Chondrocyte (in vitro differentiated cells): ENCODE measurements at regions not wholly inside any gene's neighbourhood (a gene's known extent, or its start where the extent isn't known, plus 50 kb on each side); places are given as distances from the start of the nearest gene placed in this dataset.

Source experiments
- DNase-seq: peaks from one replicate; pipeline ENCODE4 v3.0.0; 2021; ENCODE audit warnings: mixed read lengths, low spot score
- H3K27ac Mint-ChIP-seq: one replicate; pipeline ENCODE4 v1.8.0; 2021; ENCODE audit warnings: mild to moderate bottlenecking, moderate library complexity, mixed read lengths; ENCODE audit not compliant: unreplicated experiment
- H3K27me3 Mint-ChIP-seq: 2 replicates; pipeline ENCODE4 v1.8.0; 2021; ENCODE audit warnings: low read depth, mixed read lengths
- H3K36me3 Mint-ChIP-seq: 2 replicates; pipeline ENCODE4 v1.8.0; 2021; ENCODE audit warnings: low read depth, mixed read lengths
- H3K4me1 Mint-ChIP-seq: 2 replicates; pipeline ENCODE4 v1.8.0; 2021; ENCODE audit warnings: low read depth, mild to moderate bottlenecking, mixed read lengths
- H3K4me3 Mint-ChIP-seq: one replicate; pipeline ENCODE4 v1.8.0; 2021; ENCODE audit warnings: mild to moderate bottlenecking, moderate library complexity, mixed read lengths; ENCODE audit not compliant: unreplicated experiment
- H3K9me3 Mint-ChIP-seq: 2 replicates; pipeline ENCODE4 v1.8.0; 2021; ENCODE audit warnings: low read depth, mixed read lengths
- TF ChIP-seq, protein P1 (sequence below): fragments of 200-600 bp; sonication (generic); IDR thresholded peaks from 2 replicates; pipeline ENCODE4 v1.5.0; 2021; ENCODE audit warnings: antibody characterized with exemption, mild to moderate bottlenecking, moderate library complexity

DNA sequence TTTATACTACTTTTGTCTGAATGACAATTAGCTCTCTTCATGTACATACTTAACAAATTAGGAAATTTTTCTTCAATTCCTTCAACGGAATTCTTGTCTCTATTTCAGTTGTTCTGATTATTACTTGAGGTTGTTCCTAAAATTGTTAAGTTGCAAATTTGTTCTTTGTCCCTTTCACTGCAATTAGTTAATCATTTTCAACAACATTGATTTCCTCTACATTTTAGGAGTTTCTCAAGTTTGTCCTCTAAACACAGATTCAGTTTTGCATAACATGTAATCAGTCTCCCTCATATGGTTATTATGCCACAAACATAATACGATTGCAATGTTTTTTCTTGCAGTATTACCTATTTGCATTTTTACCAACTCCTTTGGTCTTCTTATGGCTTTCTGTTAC is 283.5 kb downstream of the SV2B start:
- Mint-ChIP-seq H3K36me3 (no peaks in the 10 kb centered on the region), H3K9me3 (peaks cover 5% of the 10 kb centered on the region), H3K27ac (no peak overlapping the region), H3K27me3 (peaks cover 8% of the 10 kb centered on the region), H3K4me1 (no peaks in the 10 kb centered on the region), H3K4me3 (no peak overlapping the region)
- TF ChIP-seq, protein P1, sequence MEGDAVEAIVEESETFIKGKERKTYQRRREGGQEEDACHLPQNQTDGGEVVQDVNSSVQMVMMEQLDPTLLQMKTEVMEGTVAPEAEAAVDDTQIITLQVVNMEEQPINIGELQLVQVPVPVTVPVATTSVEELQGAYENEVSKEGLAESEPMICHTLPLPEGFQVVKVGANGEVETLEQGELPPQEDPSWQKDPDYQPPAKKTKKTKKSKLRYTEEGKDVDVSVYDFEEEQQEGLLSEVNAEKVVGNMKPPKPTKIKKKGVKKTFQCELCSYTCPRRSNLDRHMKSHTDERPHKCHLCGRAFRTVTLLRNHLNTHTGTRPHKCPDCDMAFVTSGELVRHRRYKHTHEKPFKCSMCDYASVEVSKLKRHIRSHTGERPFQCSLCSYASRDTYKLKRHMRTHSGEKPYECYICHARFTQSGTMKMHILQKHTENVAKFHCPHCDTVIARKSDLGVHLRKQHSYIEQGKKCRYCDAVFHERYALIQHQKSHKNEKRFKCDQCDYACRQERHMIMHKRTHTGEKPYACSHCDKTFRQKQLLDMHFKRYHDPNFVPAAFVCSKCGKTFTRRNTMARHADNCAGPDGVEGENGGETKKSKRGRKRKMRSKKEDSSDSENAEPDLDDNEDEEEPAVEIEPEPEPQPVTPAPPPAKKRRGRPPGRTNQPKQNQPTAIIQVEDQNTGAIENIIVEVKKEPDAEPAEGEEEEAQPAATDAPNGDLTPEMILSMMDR = no peak
- no peak for DNase-seq

DNA sequence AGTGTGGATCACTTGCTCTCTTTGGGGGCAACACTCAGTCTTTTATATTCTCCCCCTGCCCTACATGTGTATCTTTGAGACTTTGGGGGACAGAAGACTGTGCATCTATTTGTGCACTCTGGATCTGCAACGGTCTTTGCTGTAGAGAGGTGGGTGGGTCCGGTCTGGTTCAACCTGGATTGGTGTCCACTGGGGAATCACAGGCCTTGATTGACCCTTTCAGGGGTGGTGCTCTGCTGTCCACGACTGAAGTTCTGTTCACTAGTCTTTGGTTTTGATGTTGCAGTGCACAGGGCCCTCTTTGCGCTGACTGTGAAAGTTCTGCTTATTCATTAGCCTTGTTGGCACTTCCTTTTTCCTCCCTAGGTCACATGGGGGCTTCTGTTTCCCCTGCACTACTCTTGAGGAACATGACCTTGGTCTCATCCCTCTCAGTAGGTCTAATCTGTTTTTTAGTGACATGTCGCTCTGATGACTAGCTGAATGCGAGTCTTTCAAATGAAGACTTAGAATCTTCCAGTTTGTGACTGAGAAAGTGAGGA is 284.2 kb downstream of the SV2B start:
- DNase-seq = no peak
- Mint-ChIP-seq H3K36me3 (no peaks in the 10 kb centered on the region), H3K4me3 (no peak overlapping the region), H3K9me3 (peaks cover 5% of the 10 kb centered on the region), H3K27me3 (peaks cover 8% of the 10 kb centered on the region), H3K4me1 (no peaks in the 10 kb centered on the region), H3K27ac (no peak overlapping the region)
- TF ChIP-seq, protein P1 = no peak

DNA sequence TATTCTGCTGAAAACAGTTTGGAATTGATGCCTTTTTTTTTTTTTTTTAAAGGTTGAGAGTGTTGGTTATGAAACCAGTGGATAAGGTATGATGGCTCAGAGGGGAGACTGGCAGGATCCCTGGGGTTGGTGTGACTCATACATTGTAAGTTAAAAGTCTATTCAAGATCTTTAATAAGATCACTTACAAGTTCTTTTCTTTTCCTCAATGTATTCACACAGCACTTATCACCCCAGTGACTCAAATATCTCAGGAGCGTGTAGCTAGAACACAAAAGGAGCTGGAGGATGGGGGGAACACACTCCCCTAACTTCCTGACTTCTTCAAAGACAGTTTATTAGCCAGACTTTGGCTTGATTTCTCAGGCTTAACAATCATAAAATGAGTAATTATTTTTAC is 285.3 kb downstream of the SV2B start:
- H3K36me3 Mint-ChIP-seq = no peaks in the 10 kb centered on the region
- no peak for DNase-seq
- H3K4me1 Mint-ChIP-seq = no peaks in the 10 kb centered on the region
- TF ChIP-seq, protein P1 = no peak
- peaks cover 5% of the 10 kb centered on the region for H3K9me3 Mint-ChIP-seq
- H3K27ac Mint-ChIP-seq = no peak overlapping the region
- peaks cover 8% of the 10 kb centered on the region for H3K27me3 Mint-ChIP-seq
- H3K4me3 Mint-ChIP-seq = no peak overlapping the region

DNA sequence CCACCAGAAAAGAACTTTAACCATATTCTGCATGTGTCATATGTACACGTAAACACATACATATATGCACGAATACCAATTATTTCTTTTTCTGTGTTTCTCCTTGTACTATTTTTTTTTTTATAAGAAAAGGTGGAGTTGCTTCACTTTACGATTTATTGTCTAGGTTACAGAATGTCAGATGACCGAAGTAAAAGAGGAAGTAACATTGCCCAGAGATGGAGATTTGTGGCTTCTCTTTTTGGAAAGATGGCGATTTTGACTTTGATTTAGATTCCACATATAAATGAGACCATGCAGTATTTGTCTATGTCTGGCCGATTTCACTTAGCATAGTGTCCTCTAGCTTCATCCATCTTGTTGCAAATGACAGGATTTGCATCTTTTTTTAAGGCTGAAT is 293.1 kb downstream of the SV2B start:
- Mint-ChIP-seq H3K36me3 (no peaks in the 10 kb centered on the region), H3K9me3 (peaks cover 8% of the 10 kb centered on the region), H3K4me3 (no peak overlapping the region), H3K4me1 (no peaks in the 10 kb centered on the region), H3K27me3 (peaks cover 6% of the 10 kb centered on the region), H3K27ac (no peak overlapping the region)
- no peak for DNase-seq
- TF ChIP-seq, protein P1 = no peak

DNA sequence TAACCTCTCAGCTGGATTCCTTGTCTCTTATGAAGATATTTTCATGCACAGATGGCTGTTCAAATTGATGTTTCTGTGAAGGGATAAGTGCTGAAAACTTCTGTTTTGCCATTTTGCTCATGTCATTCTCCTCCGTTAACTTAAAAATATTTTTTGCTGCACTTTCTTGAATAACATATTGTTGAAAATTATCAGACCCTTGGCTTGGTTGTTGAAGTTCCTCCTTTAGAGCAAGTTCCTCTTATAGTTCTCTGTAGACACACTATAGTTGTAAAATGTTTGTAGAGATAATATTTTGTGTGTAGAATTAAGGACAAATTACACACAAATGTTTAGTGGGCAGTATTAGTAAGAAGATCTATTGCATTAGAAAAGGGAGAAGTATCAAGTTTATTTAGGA is 300.4 kb downstream of the SV2B start:
- no peaks in the 10 kb centered on the region for H3K36me3 Mint-ChIP-seq
- no peaks in the 10 kb centered on the region for H3K9me3 Mint-ChIP-seq
- H3K27me3 Mint-ChIP-seq = peaks cover 7% of the 10 kb centered on the region
- no peaks in the 10 kb centered on the region for H3K4me1 Mint-ChIP-seq
- no peak overlapping the region for H3K27ac Mint-ChIP-seq
- no peak for DNase-seq
- TF ChIP-seq, protein P1 = no peak
- no peak overlapping the region for H3K4me3 Mint-ChIP-seq
